Head of caudate nucleus (tissue), 42 donors: ENCODE measurements at regions not wholly inside any gene's neighbourhood (a gene's known extent, or its start where the extent isn't known, plus 50 kb on each side); places are given as distances from the start of the nearest gene placed in this dataset.

Experiments used
- DNase-seq, 42 donors: peaks; one replicate each; pipeline versions ENCODE4 v3.0.0 to v3.0.0-alpha.2; 2020 to 2021; ENCODE audit warnings: mixed read lengths in 7 of 42
- intact Hi-C: fragments of 100-400 bp; cut with DNase I; formaldehyde crosslinking; loops from one replicate; pipeline ENCODE4 v1.15.0; 2022

GRCh38 chr15:36251450-36251849 is 328.0 kb upstream of the CDIN1 start:
- intact Hi-C loops = no loop called here
- DNase-seq = no peak

- DNase-seq = no peak
- intact Hi-C loops = no loop called here
Observed at GRCh38 chr15:36252146-36252711, 327.2 kb upstream of the CDIN1 start.

GRCh38 chr15:36254426-36254825 is 325.0 kb upstream of the CDIN1 start:
- intact Hi-C loops = no loop called here
- DNase-seq = no peak

- intact Hi-C loops = no loop called here
Observed at GRCh38 chr15:36256404-36256807, 323.0 kb upstream of the CDIN1 start.

GRCh38 chr15:36263666-36264065 is 315.8 kb upstream of the CDIN1 start:
- intact Hi-C loops = no loop called here
- DNase-seq = no peak

More at GRCh38 chr15:36256404-36256807, 323.0 kb upstream of the CDIN1 start:
- DNase-seq = no peak

GRCh38 chr15:36265422-36265821 is 314.0 kb upstream of the CDIN1 start:
- DNase-seq = no peak
- intact Hi-C loops = no loop called here

- intact Hi-C loops = no loop called here
Observed at GRCh38 chr15:36271048-36271447, 308.4 kb upstream of the CDIN1 start.

GRCh38 chr15:36275656-36276055 is 303.8 kb upstream of the CDIN1 start:
- intact Hi-C loops = no loop called here

More at GRCh38 chr15:36271048-36271447, 308.4 kb upstream of the CDIN1 start:
- DNase-seq = no peak

GRCh38 chr15:36278219-36278618 is 301.2 kb upstream of the CDIN1 start:
- intact Hi-C loops = no loop called here
- DNase-seq = no peak

More at GRCh38 chr15:36275656-36276055, 303.8 kb upstream of the CDIN1 start:
- no peak for DNase-seq

GRCh38 chr15:36282821-36283220 is 296.6 kb upstream of the CDIN1 start:
- no peak for DNase-seq
- intact Hi-C loops = no loop called here

GRCh38 chr15:36284911-36285310 is 294.5 kb upstream of the CDIN1 start:
- intact Hi-C loops = no loop called here

GRCh38 chr15:36291501-36291900 is 287.9 kb upstream of the CDIN1 start:
- DNase-seq = no peak
- intact Hi-C loops = no loop called here

More at GRCh38 chr15:36284911-36285310, 294.5 kb upstream of the CDIN1 start:
- DNase-seq = no peak

GRCh38 chr15:36294359-36294758 is 285.1 kb upstream of the CDIN1 start:
- intact Hi-C loops = no loop called here
- DNase-seq = no peak

- intact Hi-C loops = no loop called here
Observed at GRCh38 chr15:36301947-36302346, 277.5 kb upstream of the CDIN1 start.

GRCh38 chr15:36313021-36313420 is 266.4 kb upstream of the CDIN1 start:
- intact Hi-C loops = no loop called here
- DNase-seq = no peak

More at GRCh38 chr15:36301947-36302346, 277.5 kb upstream of the CDIN1 start:
- no peak for DNase-seq

GRCh38 chr15:36313736-36314280 is 265.6 kb upstream of the CDIN1 start:
- intact Hi-C loops = no loop called here
- DNase-seq = no peak

GRCh38 chr15:36315649-36316048 is 263.8 kb upstream of the CDIN1 start:
- DNase-seq = no peak
- intact Hi-C loops = no loop called here

- intact Hi-C loops = no loop called here
Observed at GRCh38 chr15:36323615-36324014, 255.8 kb upstream of the CDIN1 start.

GRCh38 chr15:36325206-36325605 is 254.2 kb upstream of the CDIN1 start:
- DNase-seq = no peak
- intact Hi-C loops = no loop called here

More at GRCh38 chr15:36323615-36324014, 255.8 kb upstream of the CDIN1 start:
- DNase-seq = no peak

- DNase-seq = no peak
- intact Hi-C loops = no loop called here
Observed at GRCh38 chr15:36329592-36329991, 249.8 kb upstream of the CDIN1 start.

- DNase-seq = no peak
- intact Hi-C loops = no loop called here
Observed at GRCh38 chr15:36330598-36330997, 248.8 kb upstream of the CDIN1 start.
